ENCODE measurements at regions not wholly inside any gene's neighbourhood (a gene's known extent, or its start where the extent isn't known, plus 50 kb on each side); places are given as distances from the start of the nearest gene placed in this dataset.

- 71% methylated on average over 4 of the region's 4 CpGs for WGBS
- peaks cover 0 to 2% (median 0%) of the 10 kb centered on the region in 4 donors for H3K27me3 ChIP-seq (ENCODE audit: control insufficient read depth in 4 of 4, insufficient read depth in 4 of 4, low read length in 3 of 4)
- no peaks in the 10 kb centered on the region for H3K36me3 ChIP-seq (ENCODE audit: control insufficient read depth in 4 of 4, insufficient read depth in 3 of 4, low read depth in 1 of 4, low read length in 3 of 4)
- no peak for TF ChIP-seq EGR1 (IDR thresholded peaks at IDR 0.05; ENCODE audit: low read depth in 2 of 2)
- TF ChIP-seq HNF4G (IDR thresholded peaks at IDR 0.05) = no peak
- H3K4me3 ChIP-seq (ENCODE audit: low read depth in 1 of 3, low read length in 3 of 3) = no peak overlapping the region
- no peak overlapping the region for H3K9ac ChIP-seq (ENCODE audit: low read depth in 1 of 2, low read length in 2 of 2)
- DNase-seq (ENCODE audit: low spot score) = no peak
- no peaks in the 10 kb centered on the region for H3K9me3 ChIP-seq (ENCODE audit: control insufficient read depth in 4 of 4, low read length in 3 of 4)
- no peaks in the 10 kb centered on the region for H3K4me1 ChIP-seq (ENCODE audit: control insufficient read depth in 4 of 4, insufficient read depth in 4 of 4, low read length in 3 of 4)
- H3K27ac ChIP-seq (ENCODE audit: low read depth in 1 of 2, low read length in 2 of 2) = no peak overlapping the region
Observed at GRCh38 chr6:94548201-94548600, 1029.1 kb upstream of the MANEA start.

GRCh38 chr6:94535798-94536197 is 1041.5 kb upstream of the MANEA start:
- Histone ChIP-seq H3K27me3 (ENCODE audit: control insufficient read depth in 4 of 4, insufficient read depth in 4 of 4, low read length in 3 of 4) (no peaks in the 10 kb centered on the region), H3K4me3 (ENCODE audit: low read depth in 1 of 3, low read length in 3 of 3) (no peak overlapping the region), H3K27ac (ENCODE audit: low read depth in 1 of 2, low read length in 2 of 2) (no peak overlapping the region), H3K9ac (ENCODE audit: low read depth in 1 of 2, low read length in 2 of 2) (no peak overlapping the region), H3K36me3 (ENCODE audit: control insufficient read depth in 4 of 4, insufficient read depth in 3 of 4, low read depth in 1 of 4, low read length in 3 of 4) (no peaks in the 10 kb centered on the region), H3K4me1 (ENCODE audit: control insufficient read depth in 4 of 4, insufficient read depth in 4 of 4, low read length in 3 of 4) (no peaks in the 10 kb centered on the region), H3K9me3 (ENCODE audit: control insufficient read depth in 4 of 4, low read length in 3 of 4) (peaks cover 0 to 2% (median 0%) of the 10 kb centered on the region in 4 donors)
- DNase-seq (ENCODE audit: low spot score) = no peak
- TF ChIP-seq GABPA (IDR thresholded peaks at IDR 0.05 in 1 of 2, conservative IDR thresholded peaks at IDR 0.05 in 1 of 2) (no peak), RAD21 (IDR thresholded peaks at IDR 0.05) (no peak), SP1 (IDR thresholded peaks at IDR 0.05) (no peak), MAX (IDR thresholded peaks at IDR 0.05) (no peak), HNF4G (IDR thresholded peaks at IDR 0.05) (no peak), ZBTB33 (IDR thresholded peaks at IDR 0.05) (no peak), NR2F2 (IDR thresholded peaks at IDR 0.05) (no peak), EGR1 (IDR thresholded peaks at IDR 0.05; ENCODE audit: low read depth in 2 of 2) (no peak), HNF4A (conservative IDR thresholded peaks at IDR 0.05) (no peak), TAF1 (conservative IDR thresholded peaks at IDR 0.05) (no peak), YY1 (IDR thresholded peaks at IDR 0.05) (no peak), JUND (IDR thresholded peaks at IDR 0.05) (no peak), CTCF (IDR thresholded peaks at IDR 0.05; ENCODE audit: low read depth, low read length, missing input control) (no peak), RXRA (IDR thresholded peaks at IDR 0.05) (no peak), FOXA1 (IDR thresholded peaks at IDR 0.05) (no peak), ATF3 (IDR thresholded peaks at IDR 0.05) (no peak), FOXA2 (IDR thresholded peaks at IDR 0.05) (no peak), REST (IDR thresholded peaks at IDR 0.05) (no peak)
- WGBS = 80% methylated on average over 1 of the region's 1 CpG
